ENCODE measurements at regions not wholly inside any gene's neighbourhood (a gene's known extent, or its start where the extent isn't known, plus 50 kb on each side); places are given as distances from the start of the nearest gene placed in this dataset.
A peak's percentile ranks its signal among the peaks of the same experiment; 100 is the strongest.

DNA sequence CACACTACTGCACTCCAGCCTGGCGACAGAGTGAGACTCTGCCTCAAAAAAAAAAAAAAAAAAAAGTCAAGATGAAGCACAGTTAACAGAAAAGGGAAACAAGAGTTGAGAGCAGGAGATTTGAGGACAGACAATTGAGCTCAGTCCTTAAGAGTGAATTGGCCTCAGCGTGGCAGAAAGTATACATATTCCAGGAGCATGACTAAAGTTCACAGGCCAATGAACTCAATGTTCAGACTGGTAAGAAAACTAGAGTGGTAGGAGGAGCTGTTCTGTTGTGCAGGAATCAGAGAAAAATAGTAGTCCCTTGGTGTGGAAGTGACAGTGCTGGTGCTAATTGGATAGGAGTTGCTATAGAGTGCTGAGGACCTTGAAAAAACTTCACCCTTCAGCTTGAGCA lies 60.0 kb downstream of the NRN1 start:
- no peak for DNase-seq (ENCODE audit: low spot score)

DNA sequence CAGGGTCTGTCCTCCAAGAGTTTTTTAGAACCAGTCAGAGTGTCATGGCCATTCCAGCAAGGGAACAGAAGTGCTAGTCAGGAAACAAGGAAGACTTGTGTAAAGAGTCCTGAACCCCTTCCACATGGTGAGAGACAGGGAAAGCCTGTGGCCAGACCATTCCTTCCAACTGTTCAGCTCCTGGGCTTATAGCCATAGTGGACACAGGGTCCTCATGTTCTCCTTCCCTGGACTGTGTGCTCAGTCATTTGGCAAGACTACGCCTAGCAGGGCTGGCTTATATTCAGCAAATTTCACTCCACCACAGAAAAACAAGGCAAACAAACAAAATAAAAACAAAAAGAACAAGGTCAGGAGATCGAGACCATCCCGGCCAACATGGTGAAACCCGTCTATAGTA lies 60.5 kb downstream of the NRN1 start:
- no peak for DNase-seq (ENCODE audit: low spot score)

- DNase-seq (ENCODE audit: low spot score), result no peak
These were observed 63.1 kb downstream of the NRN1 start for GRCh38 chr6:5943591-5943990.

GRCh38 chr6:5942591-5942990 lies 64.1 kb downstream of the NRN1 start:
- DNase-seq (ENCODE audit: low spot score), result no peak

DNA sequence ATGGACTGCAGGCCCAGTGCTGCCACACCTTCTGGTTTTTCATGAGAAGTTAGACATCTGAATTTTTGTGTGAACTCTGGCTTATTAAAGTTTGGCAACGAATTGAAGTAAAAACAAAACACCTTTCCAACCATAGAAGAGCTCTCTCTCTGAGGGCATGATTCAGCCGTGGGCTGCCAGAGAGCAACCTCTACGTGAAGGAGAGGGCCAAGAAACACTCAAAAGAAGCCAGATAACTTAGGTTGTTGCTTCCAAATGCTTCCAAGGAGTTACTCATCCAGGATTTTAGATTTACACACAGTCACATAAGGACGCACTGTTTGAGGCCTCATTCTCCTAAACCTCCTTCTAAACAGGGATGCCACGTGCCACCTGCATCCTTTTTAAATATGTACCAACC lies 65.5 kb downstream of the NRN1 start:
- DNase-seq (ENCODE audit: low spot score), result no peak

- no peak for DNase-seq (ENCODE audit: low spot score)
These were observed 67.8 kb downstream of the NRN1 start for GRCh38 chr6:5938934-5939333.

DNA sequence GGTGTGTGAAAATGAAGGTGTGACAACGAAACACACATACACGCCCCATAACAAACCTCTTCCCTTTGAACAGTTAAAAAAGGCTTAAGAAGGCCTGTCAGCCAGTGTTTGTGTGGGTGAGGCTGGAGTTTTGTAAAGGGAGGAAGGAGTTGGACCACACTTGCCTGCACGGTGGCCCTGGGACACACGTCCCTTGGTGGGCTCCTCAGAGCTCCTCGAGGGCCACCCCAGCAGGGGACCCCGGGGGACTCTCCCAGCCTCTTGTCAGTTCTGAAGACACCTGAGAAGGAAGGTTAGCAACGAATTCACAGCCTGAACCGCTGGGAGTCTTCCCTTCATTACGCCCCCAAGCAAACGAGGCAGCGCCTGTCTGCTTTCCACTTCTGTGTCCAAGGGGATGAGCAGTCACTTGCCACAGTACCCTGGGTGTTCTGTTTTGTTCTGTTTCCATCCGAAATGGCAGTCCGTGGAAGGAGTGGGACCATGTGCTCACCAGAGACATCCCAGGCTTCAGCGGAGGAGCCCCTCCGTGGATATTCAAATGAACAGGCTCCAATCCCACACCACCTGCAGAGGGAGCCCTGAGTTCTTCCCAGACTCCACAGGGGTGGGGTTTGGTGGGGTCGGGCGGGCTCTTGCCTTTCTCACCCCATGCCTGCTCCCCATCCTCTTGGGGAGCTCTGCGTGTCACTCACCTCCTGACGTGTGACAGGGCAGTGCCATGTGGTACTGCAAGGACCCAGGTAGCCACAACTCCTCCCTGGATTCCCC lies 68.6 kb downstream of the NRN1 start:
- peak; percentile 22 for DNase-seq (ENCODE audit: low spot score)

- no peak for DNase-seq (ENCODE audit: low spot score)
These were observed 69.4 kb downstream of the NRN1 start for GRCh38 chr6:5937169-5937909.

DNA sequence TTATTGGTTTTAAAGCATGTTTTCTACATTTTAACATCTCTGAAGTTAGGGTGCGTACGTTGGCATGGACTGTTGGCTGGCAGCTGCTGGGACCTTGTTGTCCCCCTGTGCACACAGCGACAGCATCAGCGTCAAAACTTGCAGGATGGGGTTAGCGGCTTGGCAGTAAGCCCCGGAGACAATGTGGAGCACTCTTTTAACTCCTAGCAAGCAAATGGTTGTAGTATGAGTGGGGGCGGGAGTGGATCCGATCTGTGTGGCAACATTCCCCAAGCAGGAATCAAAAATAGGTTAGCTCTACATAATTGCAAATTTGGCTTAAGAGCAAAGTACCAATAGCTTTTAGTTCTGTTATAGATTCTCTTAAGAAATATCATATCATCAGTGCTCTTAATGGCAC lies 70.1 kb downstream of the NRN1 start:
- no peak for DNase-seq (ENCODE audit: low spot score)

GRCh38 chr6:5936140-5936539 lies 70.6 kb downstream of the NRN1 start:
- DNase-seq (ENCODE audit: low spot score), result no peak

GRCh38 chr6:5930968-5931367 lies 75.8 kb downstream of the NRN1 start:
- no peak for DNase-seq (ENCODE audit: low spot score)

DNA sequence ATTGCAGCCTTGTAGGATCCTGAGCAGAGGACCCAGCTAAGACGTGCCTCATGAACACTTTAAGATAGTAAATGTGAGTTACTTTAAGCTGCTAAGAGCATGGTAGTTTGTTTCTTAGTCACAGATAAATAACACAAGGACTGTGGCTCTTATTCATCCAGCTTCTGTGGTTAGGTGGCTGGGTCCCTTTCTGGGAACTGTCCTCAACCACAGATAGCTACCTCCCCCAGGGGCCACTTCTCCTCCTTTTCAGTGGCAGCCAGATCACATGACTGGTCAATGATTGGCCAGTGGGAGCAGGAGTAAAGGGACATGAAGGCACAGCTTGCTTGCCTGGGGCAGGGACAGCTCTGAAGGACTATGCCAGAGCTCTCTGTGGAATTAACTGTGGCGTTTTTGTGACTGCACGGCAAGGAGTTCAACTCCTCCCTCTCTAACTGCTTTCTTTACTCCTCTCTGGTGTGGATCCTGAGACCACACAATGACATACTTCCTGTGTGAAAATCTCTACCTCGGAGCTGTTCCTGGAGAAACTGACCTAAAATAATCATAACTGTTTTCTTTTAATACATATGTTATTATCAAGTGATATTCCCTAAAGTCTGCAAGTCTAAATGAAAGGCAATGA lies 76.5 kb downstream of the NRN1 start:
- no peak for DNase-seq (ENCODE audit: low spot score)

DNA sequence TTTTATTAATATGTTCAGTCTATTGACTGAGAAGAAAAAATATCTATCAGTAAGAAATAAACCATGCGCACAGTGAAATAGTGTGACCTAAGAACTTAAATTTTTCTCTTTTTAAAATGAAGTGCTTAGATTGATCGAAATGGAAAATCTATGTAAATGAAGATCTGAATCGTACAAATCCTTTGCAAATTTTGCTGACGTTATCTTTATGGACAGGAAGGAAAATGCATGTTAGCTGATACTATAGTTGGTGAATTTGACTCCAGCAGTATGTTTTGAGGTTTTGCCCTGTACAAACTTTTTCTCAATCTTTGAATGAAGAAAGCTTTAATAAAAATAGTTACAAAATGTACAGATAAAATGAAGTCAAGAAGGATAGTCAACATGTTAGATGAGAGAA lies 82.9 kb downstream of the NRN1 start:
- no peak for DNase-seq (ENCODE audit: low spot score)

- DNase-seq (ENCODE audit: low spot score), result no peak
These were observed 84.5 kb downstream of the NRN1 start for GRCh38 chr6:5922230-5922629.

DNA sequence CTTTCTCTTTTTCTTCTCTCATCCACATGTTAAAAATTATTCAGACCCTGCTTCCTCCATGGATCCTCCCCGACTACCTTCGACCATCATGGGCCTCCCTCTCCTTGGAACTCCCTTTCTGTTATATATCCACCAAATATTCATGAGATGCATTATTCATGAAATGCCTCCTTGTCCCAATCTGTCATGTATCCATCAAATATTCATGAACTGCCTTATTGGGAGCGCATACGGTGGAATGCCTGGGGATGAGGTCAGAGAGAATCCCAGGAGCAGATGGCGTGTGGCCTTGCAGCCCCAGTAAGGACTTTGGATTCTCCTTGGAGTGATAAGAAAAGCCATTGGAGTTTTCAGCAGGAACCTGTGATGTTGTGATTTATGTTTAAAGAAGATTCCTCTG lies 97.0 kb downstream of the NRN1 start:
- no peak for DNase-seq (ENCODE audit: low spot score)

DNA sequence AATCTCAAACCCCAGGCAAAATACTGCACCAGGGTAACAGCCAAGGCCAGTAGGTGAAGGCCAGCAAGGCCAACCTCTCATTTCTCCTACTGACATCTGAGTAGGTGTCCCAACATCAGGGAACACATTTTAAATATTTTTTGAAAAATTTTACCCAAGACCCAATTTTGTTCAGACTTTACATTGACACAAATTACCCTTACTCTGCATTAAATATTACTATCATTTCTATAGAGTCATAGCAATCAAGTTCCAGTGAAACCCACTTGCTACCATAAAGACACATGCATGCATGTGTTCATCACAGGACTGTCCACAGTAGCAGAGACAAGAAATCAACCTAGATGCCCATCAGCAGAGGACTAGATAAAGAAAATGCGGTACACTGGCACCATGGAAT lies 99.9 kb downstream of the NRN1 start:
- no peak for DNase-seq (ENCODE audit: low spot score)

GRCh38 chr6:5906340-5906670 lies 100.4 kb downstream of the NRN1 start:
- no peak for DNase-seq (ENCODE audit: low spot score)

- DNase-seq (ENCODE audit: low spot score), result no peak
These were observed 101.0 kb downstream of the NRN1 start for GRCh38 chr6:5905431-5906339.

GRCh38 chr6:5904532-5904931 lies 102.2 kb downstream of the NRN1 start:
- no peak for DNase-seq (ENCODE audit: low spot score)

GRCh38 chr6:5899216-5900045 lies 107.3 kb downstream of the NRN1 start:
- DNase-seq (ENCODE audit: low spot score), result no peak

GRCh38 chr6:5898563-5898962 lies 108.2 kb downstream of the NRN1 start:
- DNase-seq (ENCODE audit: low spot score), result peak; percentile 41
